Esophagus muscularis mucosa (tissue), 4 donors: ENCODE measurements at regions not wholly inside any gene's neighbourhood (a gene's known extent, or its start where the extent isn't known, plus 50 kb on each side); places are given as distances from the start of the nearest gene placed in this dataset.

Source experiments
- DNase-seq: peaks from one replicate; pipeline ENCODE4 v3.0.0-alpha.2; 2017; ENCODE audit errors: extremely low spot score
- H3K27ac ChIP-seq, 4 donors: fragments of 200-600 bp; sonication (generic); replicated peaks in 1 of 4; 1 replicate in 3 of 4; 2 replicates in 1 of 4; pipeline ENCODE4 v1.5.1; 2016 to 2019; ENCODE audit warnings: mild to moderate bottlenecking in 1 of 4
- H3K27me3 ChIP-seq, 4 donors: fragments of 200-600 bp; sonication (generic); one replicate each; pipeline versions ENCODE4 v1.5.1 to v1.6.0; 2016 to 2019
- H3K36me3 ChIP-seq, 4 donors: fragments of 200-600 bp; sonication (generic); one replicate each; pipeline ENCODE4 v1.5.1; 2016 to 2019
- H3K4me1 ChIP-seq, 4 donors: fragments of 200-600 bp; sonication (generic); one replicate each; pipeline ENCODE4 v1.5.1; 2016 to 2019
- H3K4me3 ChIP-seq, 4 donors: fragments of 200-600 bp; sonication (generic); 1 replicate in 2 of 4; 2 replicates in 2 of 4; pipeline ENCODE4 v1.5.1; 2016 to 2019; ENCODE audit warnings: mild to moderate bottlenecking in 4 of 4, moderate library complexity in 1 of 4
- H3K9me3 ChIP-seq, 4 donors: fragments of 200-600 bp; sonication (generic); 1 replicate in 3 of 4; 2 replicates in 1 of 4; pipeline ENCODE4 v1.5.1; 2016 to 2019
- EP300 ChIP-seq: sonication (generic); formaldehyde crosslinking; IDR thresholded peaks from one replicate; pipeline ENCODE4 v1.6.1; 2017; ENCODE audit warnings: antibody characterized with exemption
- POLR2A ChIP-seq: fragments of 450-650 bp; IDR thresholded peaks from one replicate; pipeline ENCODE4 v1.6.1; 2017; ENCODE audit warnings: antibody characterized with exemption, moderate library complexity, mild to moderate bottlenecking, low read depth
- POLR2AphosphoS5 ChIP-seq, 2 donors: sonication (generic); formaldehyde crosslinking; IDR thresholded peaks; one replicate each; pipeline ENCODE4 v1.6.1; 2017; ENCODE audit warnings: antibody characterized with exemption in 2 of 2
- WGBS: methylation state at CpG from one replicate; pipeline ENCODE4 v1.1.5; 2018; 5-methylcytosine and 5-hydroxymethylcytosine counted together
- intact Hi-C: fragments of 100-400 bp; cut with DNase I; formaldehyde crosslinking; loops from one replicate; pipeline ENCODE4 v1.15.1; 2023
- TF ChIP-seq, protein P1 (sequence below), 3 experiments: fragments of 200-600 bp in 2 of 3; fragments of 450-650 bp in 1 of 3; sonication (generic) in 2 of 3; IDR thresholded peaks; one replicate each; pipeline ENCODE4 v1.5.1; 2017 to 2019; ENCODE audit warnings: antibody characterized with exemption in 3 of 3, mild to moderate bottlenecking in 2 of 3, moderate library complexity in 1 of 3

DNA sequence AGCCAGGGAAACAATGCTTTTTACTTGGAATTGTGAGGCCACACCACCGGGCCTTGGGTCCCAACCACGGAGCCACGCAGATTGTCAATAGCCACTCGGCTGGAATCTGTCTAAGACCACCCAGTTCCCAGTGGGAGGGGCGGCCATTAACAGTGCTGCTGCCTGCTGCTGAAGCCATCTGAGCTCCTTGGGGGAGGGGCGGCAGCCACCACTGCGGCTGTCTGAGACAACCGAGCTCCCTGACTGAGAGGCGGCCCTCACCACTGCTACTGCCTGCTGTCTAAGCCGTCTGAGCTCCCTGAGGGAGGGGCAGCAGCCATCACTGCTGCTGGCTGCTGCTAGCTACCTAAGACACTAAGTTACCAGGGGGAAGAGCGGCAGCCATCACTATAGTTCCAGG is 64.3 kb downstream of the DMRTA2 start:
- H3K36me3 ChIP-seq, result no peaks in the 10 kb centered on the region
- H3K27ac ChIP-seq, result no peak overlapping the region
- H3K4me3 ChIP-seq, result no peak overlapping the region
- intact Hi-C loops, result no loop called here
- H3K9me3 ChIP-seq, result peaks cover 0 to 15% (median 0%) of the 10 kb centered on the region in 4 donors
- peaks cover 0 to 43% (median 4%) of the 10 kb centered on the region in 4 donors for H3K27me3 ChIP-seq
- DNase-seq, result no peak
- TF ChIP-seq EP300 (no peak), POLR2A (no peak), POLR2AphosphoS5 (IDR thresholded peaks at IDR 0.05) (no peak)
- TF ChIP-seq, protein P1, sequence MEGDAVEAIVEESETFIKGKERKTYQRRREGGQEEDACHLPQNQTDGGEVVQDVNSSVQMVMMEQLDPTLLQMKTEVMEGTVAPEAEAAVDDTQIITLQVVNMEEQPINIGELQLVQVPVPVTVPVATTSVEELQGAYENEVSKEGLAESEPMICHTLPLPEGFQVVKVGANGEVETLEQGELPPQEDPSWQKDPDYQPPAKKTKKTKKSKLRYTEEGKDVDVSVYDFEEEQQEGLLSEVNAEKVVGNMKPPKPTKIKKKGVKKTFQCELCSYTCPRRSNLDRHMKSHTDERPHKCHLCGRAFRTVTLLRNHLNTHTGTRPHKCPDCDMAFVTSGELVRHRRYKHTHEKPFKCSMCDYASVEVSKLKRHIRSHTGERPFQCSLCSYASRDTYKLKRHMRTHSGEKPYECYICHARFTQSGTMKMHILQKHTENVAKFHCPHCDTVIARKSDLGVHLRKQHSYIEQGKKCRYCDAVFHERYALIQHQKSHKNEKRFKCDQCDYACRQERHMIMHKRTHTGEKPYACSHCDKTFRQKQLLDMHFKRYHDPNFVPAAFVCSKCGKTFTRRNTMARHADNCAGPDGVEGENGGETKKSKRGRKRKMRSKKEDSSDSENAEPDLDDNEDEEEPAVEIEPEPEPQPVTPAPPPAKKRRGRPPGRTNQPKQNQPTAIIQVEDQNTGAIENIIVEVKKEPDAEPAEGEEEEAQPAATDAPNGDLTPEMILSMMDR (IDR thresholded peaks at IDR 0.05), result no peak
- 80% methylated on average over 1 of the region's 11 CpGs for WGBS
- H3K4me1 ChIP-seq, result no peaks in the 10 kb centered on the region

DNA sequence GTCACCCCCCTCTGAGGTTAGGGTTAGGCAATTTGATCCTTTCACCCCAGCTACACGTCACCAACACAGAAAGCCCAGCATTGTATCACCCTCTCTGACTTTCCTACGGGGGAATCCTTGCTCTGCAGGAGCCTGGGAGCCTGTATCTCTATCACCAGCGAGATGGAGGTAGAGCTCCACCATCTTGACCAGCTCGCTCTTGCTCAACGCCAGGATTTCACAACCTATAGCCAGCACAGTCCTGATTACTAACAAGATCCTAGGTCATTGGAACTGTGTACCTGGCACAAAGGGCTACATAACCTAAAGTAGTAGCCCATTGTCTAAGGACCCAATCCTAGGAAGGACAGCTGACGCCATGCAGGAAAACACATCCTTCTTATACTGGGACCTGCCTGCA is 66.1 kb downstream of the DMRTA2 start:
- H3K9me3 ChIP-seq, result peaks cover 0 to 9% (median 0%) of the 10 kb centered on the region in 4 donors
- 71% methylated on average over 6 of the region's 6 CpGs for WGBS
- intact Hi-C loops, result no loop called here
- TF ChIP-seq, protein P1 (IDR thresholded peaks at IDR 0.05), result no peak
- TF ChIP-seq EP300, result no peak
- no peak for TF ChIP-seq POLR2AphosphoS5 (IDR thresholded peaks at IDR 0.05)
- no peak for TF ChIP-seq POLR2A
- no peak for DNase-seq
- H3K27me3 ChIP-seq, result peaks cover 0 to 43% (median 4%) of the 10 kb centered on the region in 4 donors
- H3K27ac ChIP-seq, result no peak overlapping the region
- no peak overlapping the region for H3K4me3 ChIP-seq
- no peaks in the 10 kb centered on the region for H3K36me3 ChIP-seq
- no peaks in the 10 kb centered on the region for H3K4me1 ChIP-seq

DNA sequence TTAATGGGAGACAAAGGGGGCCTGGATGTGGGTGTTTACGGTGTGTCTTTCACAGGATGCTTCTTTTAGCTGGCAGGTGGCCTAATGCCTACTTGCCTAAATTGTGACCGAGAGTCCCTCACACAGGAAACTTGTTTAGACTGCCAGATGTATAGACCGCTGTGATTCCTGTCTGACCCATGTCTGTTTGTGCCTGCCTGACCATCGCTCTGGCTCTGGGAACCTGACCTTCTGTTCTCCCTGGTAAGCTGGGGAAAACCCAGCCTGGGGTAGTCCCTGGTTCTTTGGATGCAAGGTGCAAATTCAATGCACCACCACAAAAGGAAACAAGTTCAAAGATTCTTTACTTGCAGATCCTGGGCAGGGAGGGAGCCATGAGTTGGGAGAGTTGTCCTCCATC is 68.4 kb downstream of the DMRTA2 start:
- intact Hi-C loops, result no loop called here
- TF ChIP-seq, protein P1 (IDR thresholded peaks at IDR 0.05), result no peak
- TF ChIP-seq POLR2A (no peak), EP300 (no peak), POLR2AphosphoS5 (IDR thresholded peaks at IDR 0.05) (no peak)
- WGBS, result 94% methylated on average over 4 of the region's 4 CpGs

DNA sequence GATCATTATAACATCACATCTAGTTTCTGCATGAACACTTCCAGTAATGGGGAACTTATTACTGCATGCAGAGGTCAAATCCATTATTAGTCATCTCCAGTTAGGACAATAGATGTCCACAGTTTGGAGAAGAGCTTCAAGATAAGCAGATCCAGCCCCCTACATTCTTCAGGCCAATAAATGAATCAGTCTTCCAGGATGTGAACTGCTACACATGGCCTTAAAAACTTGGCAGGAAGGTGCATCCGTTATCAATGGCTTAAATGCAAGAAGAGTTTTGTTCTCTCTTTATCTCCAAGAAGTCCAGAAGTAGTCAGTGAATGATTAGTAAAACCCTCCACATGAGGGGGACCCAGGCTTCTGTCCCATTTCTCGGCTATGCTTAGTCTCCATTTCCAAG is 70.8 kb downstream of the DMRTA2 start:
- no peaks in the 10 kb centered on the region for H3K36me3 ChIP-seq
- H3K4me3 ChIP-seq, result no peak overlapping the region
- peak; percentile 75 for DNase-seq
- H3K4me1 ChIP-seq, result no peaks in the 10 kb centered on the region
- no peak for TF ChIP-seq EP300
- TF ChIP-seq, protein P1 (IDR thresholded peaks at IDR 0.05), result no peak
- TF ChIP-seq POLR2A, result no peak
- TF ChIP-seq POLR2AphosphoS5 (IDR thresholded peaks at IDR 0.05), result no peak
- H3K9me3 ChIP-seq, result no peaks in the 10 kb centered on the region
- H3K27me3 ChIP-seq, result peaks cover 0 to 47% (median 0%) of the 10 kb centered on the region in 4 donors
- intact Hi-C loops, result no loop called here
- no peak overlapping the region for H3K27ac ChIP-seq
- WGBS, result 62% methylated on average over 2 of the region's 2 CpGs

More for the DNA sequence above, 68.4 kb downstream of the DMRTA2 start:
- peak; percentile 83 for DNase-seq
- Histone ChIP-seq H3K4me1 (no peaks in the 10 kb centered on the region), H3K27ac (no peak overlapping the region), H3K36me3 (no peaks in the 10 kb centered on the region), H3K27me3 (peaks cover 0 to 55% (median 4%) of the 10 kb centered on the region in 4 donors), H3K4me3 (no peak overlapping the region), H3K9me3 (no peaks in the 10 kb centered on the region)

DNA sequence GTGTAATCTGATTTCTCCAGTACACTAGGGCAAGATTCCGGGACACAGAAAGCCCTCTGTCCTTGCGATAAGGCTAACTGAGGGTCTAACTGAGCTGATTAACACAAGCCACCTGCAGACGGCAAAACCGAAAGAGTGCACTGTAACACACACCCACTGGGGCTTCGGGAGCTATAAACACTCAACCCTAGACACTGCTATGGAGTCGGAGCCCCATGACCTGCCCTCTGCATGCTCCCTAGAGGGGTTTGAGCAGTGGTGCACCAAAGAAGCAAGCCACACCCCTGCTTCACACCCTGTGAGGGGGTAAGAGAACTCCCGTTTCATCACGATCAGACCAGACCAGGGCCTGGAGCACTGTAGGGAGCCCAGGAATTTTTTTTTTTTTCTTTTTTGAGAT is 72.4 kb downstream of the DMRTA2 start:
- WGBS, result 82% methylated on average over 8 of the region's 8 CpGs
- H3K36me3 ChIP-seq, result no peaks in the 10 kb centered on the region
- peak; percentile 89 for DNase-seq
- H3K27ac ChIP-seq, result no peak overlapping the region
- peaks cover 0 to 47% (median 2%) of the 10 kb centered on the region in 4 donors for H3K27me3 ChIP-seq
- TF ChIP-seq POLR2AphosphoS5 (IDR thresholded peaks at IDR 0.05) (no peak), EP300 (no peak), POLR2A (no peak)
- TF ChIP-seq, protein P1 (IDR thresholded peaks at IDR 0.05), result no peak
- H3K4me1 ChIP-seq, result no peaks in the 10 kb centered on the region
- intact Hi-C loops, result no loop called here
- peaks cover 0 to under 1% (median 0%) of the 10 kb centered on the region in 4 donors for H3K9me3 ChIP-seq
- H3K4me3 ChIP-seq, result no peak overlapping the region
